Left ventricle myocardium inferior (tissue), 1 donor: ENCODE measurements at regions not wholly inside any gene's neighbourhood (a gene's known extent, or its start where the extent isn't known, plus 50 kb on each side); places are given as distances from the start of the nearest gene placed in this dataset.
"Not testable (repeated sequence)": the region's sequence is repeated elsewhere in the genome, so short reads cannot be mapped to it uniquely, and the experiment has no call there.

Experiments used
- DNase-seq: peaks from one replicate; pipeline ENCODE4 v3.0.0-alpha.2; 2020
- H3K27ac ChIP-seq: fragments of 200-600 bp; replicated peaks from 2 replicates; pipeline ENCODE4 v1.8.0; 2021
- H3K27me3 ChIP-seq: fragments of 200-600 bp; 2 replicates; pipeline ENCODE4 v1.8.0; 2021; ENCODE audit warnings: low read depth
- H3K36me3 ChIP-seq: fragments of 200-600 bp; 2 replicates; pipeline ENCODE4 v1.8.0; 2021
- H3K4me1 ChIP-seq: fragments of 200-600 bp; 2 replicates; pipeline ENCODE4 v1.8.0; 2021
- H3K4me3 ChIP-seq: fragments of 200-600 bp; 2 replicates; pipeline ENCODE4 v1.8.0; 2021; ENCODE audit warnings: mild to moderate bottlenecking, moderate library complexity
- H3K9me3 ChIP-seq: fragments of 200-600 bp; replicated peaks from 2 replicates; pipeline ENCODE4 v1.8.0; 2021
- CTCF ChIP-seq: fragments of 200-600 bp; IDR thresholded peaks from 2 replicates; pipeline ENCODE4 v1.8.0; 2021; ENCODE audit warnings: antibody characterized with exemption, mild to moderate bottlenecking, borderline replicate concordance
- intact Hi-C: fragments of 100-400 bp; cut with micrococcal nuclease; formaldehyde crosslinking; loops from one replicate; pipeline ENCODE4 v1.11.0; 2022
- donor health status: DM: no; HTN: yes; CAD: no; lungs with severe emphysema.

- DNase-seq: no peak
- intact Hi-C loops: no loop called here
- Histone ChIP-seq H3K4me1 (no peaks in the 10 kb centered on the region), H3K27me3 (no peaks in the 10 kb centered on the region), H3K36me3 (no peaks in the 10 kb centered on the region), H3K27ac (no peak overlapping the region), H3K4me3 (no peak overlapping the region), H3K9me3 (no peaks in the 10 kb centered on the region)
- no peak for TF ChIP-seq CTCF
Measured at GRCh38 chr12:29008786-29009185, 140.3 kb upstream of the FAR2 start.

DNA sequence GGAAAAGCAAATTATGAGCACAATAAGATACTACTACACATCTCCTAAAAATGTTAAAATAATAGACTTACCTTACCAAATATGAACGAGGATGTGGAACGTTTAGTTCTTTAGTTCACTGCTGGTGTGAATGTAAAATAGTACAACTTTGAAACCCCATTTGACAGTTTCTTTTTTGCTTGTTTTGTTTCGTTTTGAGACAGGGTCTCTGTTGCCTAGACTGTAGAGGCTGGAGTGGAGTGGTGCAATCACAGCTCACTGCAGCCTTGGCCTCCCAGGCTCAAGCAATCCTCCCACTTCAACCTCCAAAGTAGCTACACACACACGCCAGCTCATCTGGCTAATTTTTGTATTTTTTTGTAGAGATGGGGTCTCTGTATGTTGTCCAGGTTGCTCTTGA, 136.4 kb upstream of the FAR2 start:
- no peaks in the 10 kb centered on the region for H3K36me3 ChIP-seq
- TF ChIP-seq CTCF: no peak
- H3K4me3 ChIP-seq: no peak overlapping the region
- H3K4me1 ChIP-seq: no peaks in the 10 kb centered on the region
- no peaks in the 10 kb centered on the region for H3K9me3 ChIP-seq
- H3K27ac ChIP-seq: no peak overlapping the region
- no peak for DNase-seq
- intact Hi-C loops: no loop called here
- H3K27me3 ChIP-seq: no peaks in the 10 kb centered on the region

- H3K4me3 ChIP-seq, DNase-seq, H3K36me3 ChIP-seq, H3K9me3 ChIP-seq, H3K4me1 ChIP-seq, intact Hi-C loops, H3K27ac ChIP-seq, H3K27me3 ChIP-seq: not testable (repeated sequence)
Measured at GRCh38 chr12:29017532-29017931, 131.5 kb upstream of the FAR2 start.

DNA sequence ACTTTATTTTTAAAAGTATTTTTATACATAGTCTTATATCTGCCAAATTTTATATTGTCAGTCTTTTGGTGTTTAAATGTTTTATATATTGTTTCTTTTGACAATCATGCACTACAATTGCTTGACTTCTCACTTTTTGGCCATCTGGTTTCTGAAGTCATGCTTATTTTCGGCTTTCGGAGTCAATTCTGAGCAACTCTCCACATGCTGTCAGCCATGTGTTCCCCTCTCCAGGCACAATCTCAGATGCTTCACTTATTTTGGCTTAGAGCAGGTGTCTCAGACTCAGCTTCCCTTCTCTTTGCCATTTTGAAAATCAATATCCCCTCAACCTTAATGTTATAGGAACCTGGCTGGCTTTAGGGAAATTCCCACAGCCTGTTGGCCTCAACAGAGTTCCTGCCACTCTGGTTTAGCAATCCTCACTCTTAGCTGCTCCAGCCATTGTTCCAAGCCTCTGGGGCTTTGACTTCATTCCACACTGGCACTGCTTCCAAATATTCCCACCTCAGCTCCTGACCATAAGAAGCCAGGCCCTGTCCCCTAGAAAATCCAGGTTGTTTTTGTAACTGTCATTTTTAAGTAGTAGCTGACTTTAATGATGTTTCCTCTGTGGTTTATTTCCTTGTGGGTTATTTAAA, 125.5 kb upstream of the FAR2 start:
- intact Hi-C loops: no loop called here

GRCh38 chr12:29024117-29024516, 125.0 kb upstream of the FAR2 start:
- Histone ChIP-seq H3K36me3 (no peaks in the 10 kb centered on the region), H3K4me1 (no peaks in the 10 kb centered on the region), H3K9me3 (no peaks in the 10 kb centered on the region), H3K4me3 (no peak overlapping the region), H3K27ac (no peak overlapping the region), H3K27me3 (no peaks in the 10 kb centered on the region)
- intact Hi-C loops: no loop called here
- no peak for DNase-seq
- no peak for TF ChIP-seq CTCF

More for the DNA sequence above, 125.5 kb upstream of the FAR2 start:
- no peak for DNase-seq
- Histone ChIP-seq H3K27me3 (no peaks in the 10 kb centered on the region), H3K4me1 (no peaks in the 10 kb centered on the region), H3K9me3 (no peaks in the 10 kb centered on the region), H3K27ac (no peak overlapping the region), H3K4me3 (no peak overlapping the region), H3K36me3 (no peaks in the 10 kb centered on the region)
- no peak for TF ChIP-seq CTCF

DNA sequence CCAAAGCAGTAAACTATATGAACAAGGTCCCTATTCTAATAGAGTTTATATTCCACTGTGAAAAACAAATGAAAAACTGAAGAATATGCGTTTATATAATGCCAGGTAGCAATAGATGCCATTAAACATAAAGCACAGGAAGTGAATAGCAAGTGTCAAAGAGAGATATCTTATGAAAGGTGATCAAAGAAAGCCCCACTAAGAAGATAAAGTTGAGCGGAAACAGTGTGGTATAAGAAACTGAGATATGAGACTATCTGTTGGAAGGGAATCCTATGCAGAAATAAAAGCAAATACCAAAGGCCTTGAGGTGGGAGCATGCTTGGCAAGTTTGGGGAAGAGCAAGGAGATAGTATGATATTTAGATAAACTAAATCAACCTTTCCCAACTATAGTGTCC, 123.1 kb upstream of the FAR2 start:
- TF ChIP-seq CTCF: no peak
- H3K9me3 ChIP-seq: no peaks in the 10 kb centered on the region
- H3K27ac ChIP-seq: no peak overlapping the region
- H3K27me3 ChIP-seq: no peaks in the 10 kb centered on the region
- H3K36me3 ChIP-seq: no peaks in the 10 kb centered on the region
- no peaks in the 10 kb centered on the region for H3K4me1 ChIP-seq
- intact Hi-C loops: no loop called here
- no peak for DNase-seq
- no peak overlapping the region for H3K4me3 ChIP-seq
